ENCODE measurements at regions not wholly inside any gene's neighbourhood (a gene's known extent, or its start where the extent isn't known, plus 50 kb on each side); places are given as distances from the start of the nearest gene placed in this dataset.
"Not testable (repeated sequence)": the region's sequence is repeated elsewhere in the genome, so short reads cannot be mapped to it uniquely, and the experiment has no call there.

DNA sequence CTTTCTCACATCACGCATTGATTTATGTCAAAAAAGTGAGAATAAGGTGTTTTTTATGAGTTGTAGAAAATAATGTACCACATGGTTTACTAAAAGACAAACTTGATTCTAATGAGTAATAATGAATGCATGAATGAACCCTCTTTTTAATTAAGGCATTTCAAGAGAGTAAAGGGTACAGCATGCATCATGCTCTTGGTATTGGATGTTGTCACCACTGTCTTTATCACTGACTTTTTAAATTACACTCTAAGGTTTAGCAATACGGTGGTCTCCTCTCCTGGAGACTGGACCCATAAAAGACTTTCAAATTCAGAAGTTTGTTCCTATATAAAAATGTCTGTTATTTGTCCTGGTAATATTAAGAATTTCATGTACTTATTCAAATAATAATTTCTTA, 277.5 kb upstream of the TGFBR2 start:
- no CpG with 5 or more reads among the region's 2 CpGs for WGBS, 2 experiments (ENCODE audit: extremely low coverage in 2 of 2, insufficient read length in 1 of 2)
- not testable (repeated sequence) for ATAC-seq (ENCODE audit: low read depth)
- CTCF ChIA-PET = interaction anchor here (0.6 kb wide), 1 partner anchor 388 kb away, joined by 3 read pairs; no protein-coding TSS in a partner anchor

More for the DNA sequence above, 277.5 kb upstream of the TGFBR2 start:
- H2BK5ac ChIP-seq (ENCODE audit: low read depth, low read length, poor library complexity, severe bottlenecking); H3K4ac ChIP-seq (ENCODE audit: low read depth, low read length); H3K79me1 ChIP-seq (ENCODE audit: low read depth in 1 of 2, low read length in 2 of 2); H3K23ac ChIP-seq (ENCODE audit: low read depth, low read length); intact Hi-C loops (cut with micrococcal nuclease); POLR2A ChIA-PET (ENCODE audit: unreplicated experiment); H2AFZ ChIP-seq (replicated peaks; ENCODE audit: low read length, poor library complexity); H4K91ac ChIP-seq (ENCODE audit: insufficient read depth, low read depth, low read length); H3K14ac ChIP-seq (replicated peaks; ENCODE audit: low read depth, low read length); H3K9me3 ChIP-seq (ENCODE audit: control insufficient read depth, insufficient read depth, low read length); H3K9me1 ChIP-seq (ENCODE audit: insufficient read depth, low read length); H3K4me2 ChIP-seq (ENCODE audit: low read depth, low read length); dilution Hi-C loops (cut with HindIII; ENCODE audit: low sequenced_read_pairs, unreplicated experiment); H3K27ac ChIP-seq (ENCODE audit: insufficient read depth, low read length); H2BK15ac ChIP-seq (ENCODE audit: low read depth, low read length); H3K56ac ChIP-seq (ENCODE audit: extremely low read depth, insufficient read depth, low read length); H3K36me3 ChIP-seq (ENCODE audit: control insufficient read depth, insufficient read depth, low read length); H3K27me3 ChIP-seq (ENCODE audit: control insufficient read depth, insufficient read depth, low read length); H2BK20ac ChIP-seq (ENCODE audit: low read depth, low read length); H4K20me1 ChIP-seq (ENCODE audit: insufficient read depth, low read length); H3K4me1 ChIP-seq (ENCODE audit: control insufficient read depth, insufficient read depth, low read length); H2AK9ac ChIP-seq (replicated peaks; ENCODE audit: low read depth, low read length, poor library complexity); H2BK120ac ChIP-seq (ENCODE audit: low read depth, low read length); H2AK5ac ChIP-seq (ENCODE audit: low read depth, low read length); BruUV-seq (replicated peaks); H4K5ac ChIP-seq (ENCODE audit: low read depth, low read length); H3K9ac ChIP-seq (ENCODE audit: low read depth, low read length); H3K18ac ChIP-seq (ENCODE audit: low read depth, low read length); H3K4me3 ChIP-seq (ENCODE audit: insufficient read depth, low read depth, low read length); H4K8ac ChIP-seq (ENCODE audit: low read depth in 2 of 2, low read length in 2 of 2); in situ Hi-C loops (cut with MboI; ENCODE audit: low sequenced_read_pairs); DNase-seq: not testable (repeated sequence)

Data from IMR-90 (cell line).